Stimulated activated CD8-positive, alpha-beta memory T cell treated with anti-CD3 and anti-CD28 coated beads, Interleukin-2, amount 100 ng/mL, for 48 hours (primary cell): ENCODE measurements at regions not wholly inside any gene's neighbourhood (a gene's known extent, or its start where the extent isn't known, plus 50 kb on each side); places are given as distances from the start of the nearest gene placed in this dataset.
"Not testable (repeated sequence)": the region's sequence is repeated elsewhere in the genome, so short reads cannot be mapped to it uniquely, and the experiment has no call there.

Experiments used
- DNase-seq, 2 donors: peaks; one replicate each; pipeline ENCODE4 v3.0.0-alpha.2; 2020; ENCODE audit warnings: low read depth in 2 of 2

DNA sequence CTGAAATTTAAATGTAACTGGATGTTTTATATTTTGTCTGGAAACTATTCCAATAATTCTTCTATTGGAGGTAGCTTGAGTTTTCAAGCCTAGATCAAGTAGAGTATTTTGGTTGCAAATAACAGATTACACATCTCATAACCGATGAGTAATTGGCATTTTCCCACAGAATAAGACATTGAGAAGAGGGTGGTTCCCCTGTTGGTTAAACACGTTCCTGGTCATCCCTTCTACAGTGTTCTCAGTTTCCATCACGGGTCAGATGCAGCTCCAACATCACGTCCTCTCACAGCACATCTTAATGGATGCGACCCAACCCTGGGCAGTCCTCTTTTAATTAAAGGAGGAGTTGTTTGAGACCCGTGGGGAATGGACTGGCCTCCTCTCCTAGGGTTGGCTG lies 149.0 kb upstream of the ZNF516 start:
- no peak for DNase-seq

GRCh38 chr18:76643199-76643598 lies 148.2 kb upstream of the ZNF516 start:
- DNase-seq = no peak

DNA sequence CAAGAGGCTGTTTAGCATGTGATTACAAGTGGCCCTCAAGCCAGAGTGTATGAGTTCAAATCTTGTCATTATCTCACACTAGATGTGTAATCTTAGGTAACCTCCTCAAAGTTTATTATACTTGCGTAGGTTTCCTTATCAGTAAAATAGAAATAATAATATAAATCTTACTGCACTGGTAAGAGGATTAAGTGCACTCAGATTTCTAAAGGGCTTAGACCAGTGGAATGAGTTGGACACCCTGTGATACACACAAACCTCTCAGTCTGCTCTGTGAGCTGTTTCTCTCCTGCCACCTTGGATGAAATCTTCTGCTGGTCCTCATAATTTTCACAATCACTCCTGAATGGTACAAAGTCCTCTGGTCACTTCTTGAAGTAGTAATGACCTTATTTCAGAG lies 145.4 kb upstream of the ZNF516 start:
- DNase-seq = no peak

DNA sequence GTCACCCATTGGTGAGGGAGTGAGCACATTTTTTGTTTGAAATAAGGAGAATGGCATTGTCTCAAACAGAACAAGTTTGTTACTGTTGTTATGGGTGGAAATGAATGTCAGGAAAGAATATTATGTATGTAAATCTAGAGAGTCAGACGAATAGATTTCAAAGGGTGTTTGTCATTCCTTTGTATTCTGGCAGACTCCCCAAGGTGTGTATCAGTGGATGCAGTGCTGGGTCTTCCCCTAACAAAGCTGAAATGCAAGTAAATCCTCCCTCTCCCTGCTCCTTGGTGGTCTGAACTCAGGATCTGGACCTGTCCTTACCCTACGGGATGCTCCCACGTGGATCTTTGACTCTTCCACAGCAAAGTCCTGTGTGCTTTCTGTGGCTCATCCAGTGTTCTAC lies 139.5 kb upstream of the ZNF516 start:
- no peak for DNase-seq

DNA sequence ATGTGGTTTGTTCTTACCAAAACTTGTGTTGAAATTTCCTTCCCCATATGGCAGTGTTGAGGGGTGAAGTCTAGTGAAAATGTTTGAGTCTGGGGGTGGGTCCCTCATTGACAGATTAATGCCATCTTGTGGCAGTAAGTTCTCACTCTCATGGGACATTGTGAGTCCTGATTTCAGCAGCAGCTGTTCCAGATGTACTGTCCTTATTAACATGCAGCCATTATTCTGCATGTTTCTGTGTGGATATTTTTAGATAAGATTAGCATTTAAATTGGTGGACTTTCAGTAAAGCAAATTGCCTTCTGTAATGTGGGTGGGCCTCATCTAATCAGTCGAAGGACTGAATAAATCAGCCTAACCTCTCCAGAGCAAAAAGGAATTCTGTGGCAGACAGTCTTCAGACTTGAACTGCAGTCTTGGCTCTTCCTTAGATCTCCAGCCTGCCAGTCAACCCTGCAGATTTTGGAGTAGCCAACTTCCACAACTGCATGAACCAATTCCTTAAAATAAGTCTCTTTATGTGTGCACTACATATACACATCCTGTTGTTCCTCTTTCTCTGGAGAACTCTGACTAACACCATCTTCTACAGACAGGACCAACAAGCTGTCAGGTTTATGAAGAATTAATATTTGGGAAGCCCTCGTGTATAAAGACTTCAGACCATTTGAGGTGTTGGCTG lies 138.7 kb upstream of the ZNF516 start:
- no peak for DNase-seq

GRCh38 chr18:76627444-76627843 lies 132.4 kb upstream of the ZNF516 start:
- no peak for DNase-seq

GRCh38 chr18:76626991-76627390 lies 131.9 kb upstream of the ZNF516 start:
- DNase-seq = no peak

- DNase-seq = no peak
Measured at GRCh38 chr18:76622651-76623050, 127.6 kb upstream of the ZNF516 start.

DNA sequence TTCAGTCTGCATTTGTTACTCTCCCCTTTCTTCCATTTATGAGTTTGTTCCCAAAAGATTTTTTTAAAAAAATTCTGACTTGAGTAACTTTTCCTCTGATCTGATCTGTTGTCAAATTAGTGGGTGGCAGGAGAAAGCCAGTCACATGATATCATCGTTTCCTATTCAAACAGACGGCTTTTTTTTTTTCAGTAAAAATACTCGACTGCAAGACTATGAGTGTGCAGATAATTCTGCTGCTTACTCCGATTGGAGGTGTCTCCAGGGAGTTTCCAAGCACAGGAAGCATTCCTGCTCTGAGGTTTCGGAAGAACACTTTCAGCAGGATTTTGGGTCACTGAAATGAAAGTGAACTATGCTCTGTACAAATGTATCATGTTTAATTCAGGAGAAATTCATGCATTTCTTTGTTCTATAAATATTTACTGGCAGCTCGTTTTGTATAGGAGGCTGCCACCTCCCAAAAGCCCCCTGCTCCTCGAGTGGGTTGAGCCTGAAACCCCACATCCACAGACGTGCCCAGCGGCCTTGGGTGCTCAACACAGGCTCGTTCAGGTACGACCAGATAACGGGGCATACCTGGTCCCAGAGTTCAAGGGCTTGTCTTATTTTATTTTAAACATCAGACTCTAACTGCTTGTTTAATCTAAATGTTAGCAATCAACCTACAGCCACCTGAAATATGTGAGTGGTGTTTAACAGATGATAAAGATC lies 126.9 kb upstream of the ZNF516 start:
- DNase-seq = no peak

DNA sequence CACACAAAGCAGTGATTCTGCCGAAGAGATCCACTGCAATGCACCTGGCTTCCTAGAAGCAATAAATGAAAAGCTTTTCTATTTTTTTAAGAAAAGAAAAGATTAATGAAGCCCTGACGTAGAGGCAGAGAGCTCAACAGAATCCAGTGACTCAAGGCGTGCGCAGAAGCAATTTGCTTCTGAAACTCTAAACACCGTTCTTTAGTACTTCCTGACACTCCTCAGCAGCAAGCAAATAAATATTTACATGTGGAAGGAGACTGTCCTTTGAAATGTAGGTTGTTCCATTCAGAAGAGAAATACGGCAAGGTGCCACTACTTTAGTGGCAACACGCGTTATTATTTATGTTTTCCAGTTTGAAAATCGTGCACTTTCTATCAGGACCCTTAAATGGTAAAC lies 126.2 kb upstream of the ZNF516 start:
- no peak for DNase-seq

- DNase-seq = peak; percentile 15 to 22
Measured at GRCh38 chr18:76620321-76621170, 125.5 kb upstream of the ZNF516 start.

GRCh38 chr18:76619621-76620315 lies 124.7 kb upstream of the ZNF516 start:
- DNase-seq = no peak

DNA sequence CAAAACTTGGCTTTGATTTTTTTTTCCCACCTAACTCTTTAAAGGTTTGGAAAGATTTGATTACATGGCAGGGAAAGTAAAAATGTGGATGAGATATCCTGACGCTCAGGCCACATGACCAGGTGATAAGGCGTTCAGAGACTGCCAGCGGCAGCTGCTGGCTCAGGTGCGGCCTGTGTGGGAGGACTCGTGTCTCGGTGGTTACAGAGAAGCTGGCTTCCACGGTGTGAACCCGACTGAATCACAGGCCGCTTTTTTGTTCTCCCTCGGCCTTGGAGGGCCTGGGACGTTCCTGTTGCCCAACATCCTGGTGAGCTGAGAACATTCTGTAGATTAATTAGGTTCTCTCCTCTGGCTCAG lies 124.2 kb upstream of the ZNF516 start:
- DNase-seq = no peak

DNA sequence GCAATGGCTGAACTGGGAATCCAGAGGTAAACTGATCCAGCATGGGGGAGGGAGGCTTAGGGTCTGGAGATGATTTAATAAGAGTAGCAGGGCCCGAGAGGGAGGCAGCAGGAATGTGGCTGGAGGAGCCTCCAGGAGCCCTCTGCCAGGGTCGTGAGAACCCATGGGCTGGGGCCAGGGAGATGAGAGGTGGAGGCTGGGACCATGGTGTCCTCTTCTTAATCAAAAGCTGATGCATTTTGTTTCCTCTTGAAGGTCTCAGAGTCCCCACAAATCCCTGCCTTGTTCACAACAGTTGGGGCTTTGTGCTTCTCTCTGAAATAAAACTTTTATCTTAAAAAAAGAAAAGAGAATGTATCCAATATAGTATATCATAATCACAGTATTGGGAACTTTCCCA lies 123.7 kb upstream of the ZNF516 start:
- DNase-seq = no peak

- DNase-seq = no peak
Measured at GRCh38 chr18:76616373-76616772, 121.3 kb upstream of the ZNF516 start.

DNA sequence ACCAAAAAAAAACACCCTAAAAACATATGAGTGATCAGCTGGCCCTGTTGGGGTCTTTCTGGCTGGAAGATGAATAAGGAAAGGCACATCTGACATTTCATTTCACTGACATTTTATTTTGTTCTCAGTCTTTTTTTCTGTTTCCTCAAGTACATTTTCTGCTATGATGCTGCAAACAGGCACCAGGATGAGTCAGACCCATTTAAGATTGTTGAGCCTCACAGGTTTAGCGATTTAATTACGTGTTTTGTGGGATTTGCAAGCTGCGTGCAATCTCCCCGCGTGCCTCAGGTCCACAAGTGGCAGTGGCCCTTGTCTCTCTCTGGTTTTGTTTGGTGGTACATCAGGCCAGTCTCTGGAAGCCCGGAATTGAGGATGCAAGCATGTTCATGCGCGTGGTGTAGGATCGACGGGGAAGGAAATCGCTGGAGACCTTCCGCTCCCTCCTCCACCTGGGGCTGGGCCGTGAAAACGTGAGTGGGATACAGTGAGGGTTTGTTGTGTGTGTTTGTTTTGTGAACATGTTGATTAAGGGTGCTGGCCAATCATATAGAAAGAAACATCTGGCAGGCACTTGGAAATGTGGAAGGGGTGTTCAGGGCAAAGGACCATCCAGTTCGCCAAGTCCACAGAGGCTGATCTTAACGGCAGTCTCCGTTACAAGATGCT lies 120.2 kb upstream of the ZNF516 start:
- DNase-seq = no peak

DNA sequence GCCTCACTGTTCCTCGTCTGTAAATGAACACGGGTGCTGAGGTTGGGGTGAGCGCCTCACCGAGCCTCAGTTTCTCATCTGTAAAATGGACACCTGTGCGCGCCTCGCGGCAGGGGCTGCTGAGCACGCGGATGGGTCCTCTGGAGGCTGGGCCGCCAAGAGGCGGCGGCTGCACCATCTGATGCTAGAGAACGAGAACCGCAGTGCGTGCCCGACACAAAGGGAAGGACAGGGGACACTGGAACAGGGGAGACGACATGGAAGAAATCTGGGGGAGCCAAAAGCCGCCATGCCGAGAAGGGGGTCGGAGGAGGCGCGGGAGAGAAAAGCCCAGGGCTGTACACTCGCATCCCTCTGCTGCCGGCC lies 118.7 kb upstream of the ZNF516 start:
- DNase-seq = no peak

GRCh38 chr18:76613053-76613754 lies 118.2 kb upstream of the ZNF516 start:
- no peak for DNase-seq

DNA sequence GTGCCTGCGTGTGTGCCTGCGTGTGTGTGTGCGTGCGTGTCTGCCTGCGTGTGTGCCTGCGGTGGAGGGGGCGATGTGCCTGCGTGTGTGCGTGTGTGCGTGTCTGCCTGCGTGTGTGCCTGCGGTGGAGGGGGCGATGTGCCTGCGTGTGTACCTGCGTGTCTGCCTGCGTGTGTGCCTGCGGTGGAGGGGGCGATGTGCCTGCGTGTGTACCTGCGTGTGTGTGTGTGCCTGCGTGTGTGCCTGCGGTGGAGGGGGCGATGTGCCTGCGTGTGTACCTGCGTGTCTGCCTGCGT lies 116.7 kb upstream of the ZNF516 start:
- not testable (repeated sequence) for DNase-seq

GRCh38 chr18:76610933-76611749 lies 116.1 kb upstream of the ZNF516 start:
- no peak for DNase-seq
